ENCODE measurements at regions not wholly inside any gene's neighbourhood (a gene's known extent, or its start where the extent isn't known, plus 50 kb on each side); places are given as distances from the start of the nearest gene placed in this dataset.
A peak's percentile ranks its signal among the peaks of the same experiment; 100 is the strongest.

DNA sequence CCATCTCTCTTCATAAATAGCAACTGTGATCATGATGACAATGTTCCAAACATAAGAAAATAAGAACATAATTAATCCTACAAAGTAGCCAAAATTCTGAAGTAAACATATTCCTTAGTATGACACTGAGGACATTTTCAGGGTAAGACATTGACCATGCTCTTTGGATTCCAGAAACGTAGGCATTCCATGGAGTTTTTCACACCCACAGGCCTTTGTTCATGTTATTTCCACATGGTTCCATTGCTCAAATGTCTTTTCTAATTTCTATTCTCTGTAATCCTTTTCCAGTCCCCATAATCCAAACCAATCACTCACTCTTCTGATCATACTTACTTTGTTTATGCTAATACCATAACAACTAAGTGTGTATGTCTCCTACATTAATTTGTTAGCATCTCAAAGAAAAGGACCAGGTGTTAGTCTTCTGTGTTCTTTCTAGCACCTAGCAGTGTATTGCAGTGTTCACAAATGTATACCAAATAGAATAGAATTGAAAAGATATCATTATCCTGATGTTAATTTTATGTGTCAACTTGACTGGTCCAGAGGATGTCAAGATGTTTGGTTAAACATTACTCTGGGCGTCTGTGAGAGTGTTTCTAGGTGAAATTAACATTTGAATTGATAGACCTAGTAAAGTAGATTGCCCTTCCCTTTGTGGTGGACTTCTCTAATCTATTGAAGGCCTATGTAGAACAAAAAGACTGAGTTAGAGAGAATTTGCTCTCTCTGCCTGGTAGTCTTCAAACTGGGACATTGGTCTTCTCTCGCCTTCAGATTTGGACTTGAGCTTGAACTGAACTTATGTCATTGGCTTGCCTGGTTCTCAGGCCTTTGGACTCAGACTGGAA lies 516.6 kb downstream of the PTPRC start:
- no peaks in the 10 kb centered on the region for H3K27me3 Mint-ChIP-seq
- no peaks in the 10 kb centered on the region for H3K4me1 Mint-ChIP-seq
- no peaks in the 10 kb centered on the region for H3K9me3 Mint-ChIP-seq
- DNase-seq (ENCODE audit: low spot score in 2 of 2) = no peak
- ATAC-seq (replicated peaks; ENCODE audit: extremely low read depth, poor library complexity, severe bottlenecking) = no peak
- no peak overlapping the region for H3K4me3 Mint-ChIP-seq
- no peak overlapping the region for H3K27ac Mint-ChIP-seq (ENCODE audit: low read depth)
- no peaks in the 10 kb centered on the region for H3K36me3 Mint-ChIP-seq (ENCODE audit: insufficient read depth)

DNA sequence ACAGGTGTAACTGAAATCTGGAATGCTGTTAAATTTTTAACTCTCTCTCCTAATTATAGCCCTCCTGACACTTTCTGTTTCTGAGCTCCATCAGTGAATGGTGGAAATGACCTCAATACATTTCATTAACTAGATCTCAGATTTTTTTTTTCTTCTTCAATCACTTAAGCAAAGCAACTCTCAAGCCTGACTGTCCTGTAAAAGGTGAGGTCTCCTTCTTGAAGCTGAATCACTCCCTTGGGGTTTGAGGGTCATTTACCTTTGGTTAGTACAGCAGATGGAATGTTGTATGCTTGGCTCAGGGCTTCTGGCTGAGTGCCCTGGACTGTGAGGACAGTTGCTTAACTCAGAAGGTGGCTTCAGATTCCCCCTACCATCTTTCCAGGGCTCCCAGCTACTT lies 518.7 kb downstream of the PTPRC start:
- ATAC-seq (replicated peaks; ENCODE audit: extremely low read depth, poor library complexity, severe bottlenecking) (no peak), DNase-seq (ENCODE audit: low spot score in 2 of 2) (no peak)
- Mint-ChIP-seq H3K9me3 (no peaks in the 10 kb centered on the region), H3K4me3 (no peak overlapping the region), H3K36me3 (ENCODE audit: insufficient read depth) (no peaks in the 10 kb centered on the region), H3K27me3 (no peaks in the 10 kb centered on the region), H3K27ac (ENCODE audit: low read depth) (no peak overlapping the region), H3K4me1 (peaks cover 6% of the 10 kb centered on the region)

DNA sequence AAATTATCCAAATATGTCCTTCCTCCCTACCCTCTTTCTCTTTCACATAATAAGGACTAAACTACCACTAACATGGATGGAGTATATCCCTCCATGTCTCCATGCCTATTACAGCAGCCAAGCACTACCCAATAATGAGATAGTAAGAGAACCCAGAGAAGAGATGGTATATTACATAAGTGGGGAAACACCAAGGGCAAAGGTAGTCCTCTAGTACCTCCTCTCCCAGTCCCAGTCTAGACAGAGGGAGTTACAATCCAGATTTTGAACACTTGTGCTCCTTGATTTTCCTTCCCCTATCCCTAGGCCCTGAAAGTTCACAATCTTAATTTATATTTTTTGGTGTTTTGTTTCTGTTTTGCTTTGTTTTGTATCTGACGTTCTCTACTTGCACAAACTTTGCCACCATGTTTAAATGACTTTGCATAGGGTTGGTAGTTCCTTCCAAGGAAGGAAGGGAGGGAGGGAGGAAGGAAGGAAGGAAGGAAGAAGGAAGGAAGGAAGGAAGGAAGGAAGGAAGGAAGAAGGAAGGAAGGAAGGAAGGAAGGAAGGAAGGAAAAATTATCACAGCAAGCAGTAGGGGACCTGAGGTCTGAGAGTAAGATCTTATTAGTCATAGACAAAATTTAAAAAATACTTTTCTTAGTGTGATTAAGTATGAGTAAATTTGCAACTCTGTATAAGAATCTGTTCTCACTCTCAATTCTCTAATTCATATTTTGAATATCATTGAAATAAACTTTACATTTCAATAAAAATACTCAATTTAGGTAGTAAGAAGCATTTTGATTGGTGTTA lies 521.9 kb downstream of the PTPRC start:
- Mint-ChIP-seq H3K4me3 (no peak overlapping the region), H3K27me3 (no peaks in the 10 kb centered on the region), H3K27ac (ENCODE audit: low read depth) (no peak overlapping the region), H3K9me3 (no peaks in the 10 kb centered on the region), H3K36me3 (ENCODE audit: insufficient read depth) (no peaks in the 10 kb centered on the region), H3K4me1 (peaks cover 13% of the 10 kb centered on the region)
- no peak for DNase-seq (ENCODE audit: low spot score in 2 of 2)
- ATAC-seq (replicated peaks; ENCODE audit: extremely low read depth, poor library complexity, severe bottlenecking) = no peak

DNA sequence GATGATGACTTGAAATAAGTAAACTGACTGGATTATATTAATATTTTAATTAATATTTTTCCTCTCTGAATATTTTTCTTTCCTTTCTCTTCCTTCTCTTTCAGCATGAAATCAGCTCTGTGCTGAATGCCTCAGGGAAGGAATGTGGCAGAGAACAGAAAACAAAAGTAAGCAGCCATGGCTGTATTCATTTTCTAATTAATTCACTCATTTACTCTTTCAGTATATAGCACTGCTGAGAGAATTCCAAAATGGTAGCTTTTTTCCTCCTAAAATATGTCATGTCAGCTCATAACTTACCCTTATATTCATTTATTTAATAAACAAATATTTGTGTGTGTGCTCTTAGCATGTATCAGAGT lies 522.5 kb downstream of the PTPRC start:
- DNase-seq (ENCODE audit: low spot score in 2 of 2) (no peak), ATAC-seq (replicated peaks; ENCODE audit: extremely low read depth, poor library complexity, severe bottlenecking) (no peak)
- Mint-ChIP-seq H3K27ac (ENCODE audit: low read depth) (no peak overlapping the region), H3K4me1 (peaks cover 13% of the 10 kb centered on the region), H3K9me3 (no peaks in the 10 kb centered on the region), H3K27me3 (no peaks in the 10 kb centered on the region), H3K4me3 (no peak overlapping the region), H3K36me3 (ENCODE audit: insufficient read depth) (no peaks in the 10 kb centered on the region)

DNA sequence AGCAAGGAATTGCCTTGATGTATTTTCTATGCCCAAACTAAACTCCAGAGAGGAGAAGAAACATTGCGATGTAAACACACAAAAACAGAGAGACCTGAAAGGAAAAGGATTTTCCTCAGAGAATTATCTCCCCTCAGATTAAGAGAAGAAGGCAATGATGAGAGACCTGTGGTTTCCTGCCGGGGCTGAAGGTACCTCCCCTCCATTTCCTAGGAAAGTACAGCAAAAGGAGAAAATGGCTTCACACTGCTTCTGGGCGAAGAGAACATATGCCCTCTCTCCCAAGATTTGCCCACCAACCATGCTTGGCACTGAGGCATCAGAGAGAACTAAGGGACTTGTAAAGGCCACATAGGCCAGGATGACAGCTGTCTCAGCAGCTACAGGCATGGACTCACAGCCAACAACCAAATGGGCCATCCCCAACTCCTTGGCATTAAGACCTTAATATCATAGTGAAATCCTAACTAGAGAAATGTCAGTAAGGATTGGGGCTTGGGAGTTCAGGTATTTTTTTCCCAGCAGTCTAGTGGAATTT lies 523.0 kb downstream of the PTPRC start:
- Mint-ChIP-seq H3K4me1 (peaks cover 13% of the 10 kb centered on the region), H3K27me3 (no peaks in the 10 kb centered on the region), H3K9me3 (no peaks in the 10 kb centered on the region), H3K4me3 (no peak overlapping the region), H3K36me3 (ENCODE audit: insufficient read depth) (no peaks in the 10 kb centered on the region), H3K27ac (ENCODE audit: low read depth) (no peak overlapping the region)
- ATAC-seq (replicated peaks; ENCODE audit: extremely low read depth, poor library complexity, severe bottlenecking) (no peak), DNase-seq (ENCODE audit: low spot score in 2 of 2) (no peak)

DNA sequence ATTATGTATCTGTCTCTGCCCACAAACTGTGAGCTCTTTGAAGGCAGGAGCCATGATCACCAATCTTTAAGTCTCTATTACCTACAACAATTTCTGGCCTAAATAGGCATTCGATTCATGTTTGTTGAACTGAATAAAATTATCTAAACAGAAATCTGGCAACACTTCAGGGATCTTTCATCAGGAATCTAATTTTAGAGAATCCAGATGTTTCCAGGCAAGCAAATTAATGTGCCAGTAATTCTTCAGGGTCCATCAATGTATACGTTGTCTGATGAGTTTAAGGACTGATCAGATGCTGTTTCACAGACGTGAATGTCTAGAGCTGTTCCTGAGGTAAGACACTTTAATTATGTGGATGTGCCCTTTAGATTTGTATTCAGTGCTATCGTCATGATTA lies 524.4 kb downstream of the PTPRC start:
- DNase-seq (ENCODE audit: low spot score in 2 of 2) (no peak), ATAC-seq (replicated peaks; ENCODE audit: extremely low read depth, poor library complexity, severe bottlenecking) (no peak)
- no peaks in the 10 kb centered on the region for H3K36me3 Mint-ChIP-seq (ENCODE audit: insufficient read depth)
- no peak overlapping the region for H3K27ac Mint-ChIP-seq (ENCODE audit: low read depth)
- H3K9me3 Mint-ChIP-seq = no peaks in the 10 kb centered on the region
- no peaks in the 10 kb centered on the region for H3K27me3 Mint-ChIP-seq
- peaks cover 14% of the 10 kb centered on the region for H3K4me1 Mint-ChIP-seq
- H3K4me3 Mint-ChIP-seq = no peak overlapping the region

DNA sequence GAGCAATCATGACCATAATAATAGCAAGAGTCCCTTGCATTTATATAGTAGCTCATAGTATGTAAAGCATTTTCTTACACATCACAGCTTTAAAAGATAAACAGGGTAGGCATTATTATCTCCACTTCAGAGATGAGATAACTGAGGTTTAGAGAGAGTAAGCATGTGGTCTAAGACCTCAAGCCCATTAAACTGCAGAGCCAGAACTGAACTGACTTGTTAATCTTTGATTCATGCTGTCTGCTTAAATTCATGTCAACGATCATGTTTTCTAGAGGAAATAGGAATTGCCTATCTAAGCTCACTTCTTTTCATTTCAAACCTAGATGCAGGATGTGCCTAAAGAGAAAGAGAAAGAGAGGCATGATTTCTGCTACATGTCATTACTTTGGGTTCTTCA lies 524.8 kb downstream of the PTPRC start:
- Mint-ChIP-seq H3K27me3 (no peaks in the 10 kb centered on the region), H3K9me3 (no peaks in the 10 kb centered on the region), H3K36me3 (ENCODE audit: insufficient read depth) (no peaks in the 10 kb centered on the region), H3K4me3 (no peak overlapping the region), H3K4me1 (peaks cover 18% of the 10 kb centered on the region), H3K27ac (ENCODE audit: low read depth) (no peak overlapping the region)
- DNase-seq (ENCODE audit: low spot score in 2 of 2) (no peak), ATAC-seq (replicated peaks; ENCODE audit: extremely low read depth, poor library complexity, severe bottlenecking) (peak; percentile 24)

DNA sequence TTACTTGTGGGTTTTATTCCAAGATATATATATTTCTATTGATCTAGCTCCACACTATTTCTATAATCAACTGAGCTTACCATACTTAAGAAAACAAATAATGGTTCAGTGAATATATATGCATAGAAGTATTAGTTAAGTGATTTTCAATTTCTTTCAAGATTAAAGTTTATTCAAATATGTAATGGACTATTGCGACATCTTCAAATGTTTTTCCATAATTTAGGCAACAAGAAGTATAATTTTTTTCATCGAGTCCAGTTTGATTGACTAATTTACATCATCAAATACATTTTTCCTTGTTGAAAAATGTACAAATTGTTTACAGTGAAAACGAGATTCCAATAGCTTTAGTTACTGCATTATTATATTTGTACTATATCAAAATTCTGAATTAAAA lies 528.6 kb downstream of the PTPRC start:
- Mint-ChIP-seq H3K27me3 (no peaks in the 10 kb centered on the region), H3K9me3 (no peaks in the 10 kb centered on the region), H3K36me3 (ENCODE audit: insufficient read depth) (peaks cover 3% of the 10 kb centered on the region), H3K27ac (ENCODE audit: low read depth) (no peak overlapping the region), H3K4me3 (no peak overlapping the region), H3K4me1 (peaks cover 44% of the 10 kb centered on the region)
- no peak for ATAC-seq (replicated peaks; ENCODE audit: extremely low read depth, poor library complexity, severe bottlenecking)
- no peak for DNase-seq (ENCODE audit: low spot score in 2 of 2)

DNA sequence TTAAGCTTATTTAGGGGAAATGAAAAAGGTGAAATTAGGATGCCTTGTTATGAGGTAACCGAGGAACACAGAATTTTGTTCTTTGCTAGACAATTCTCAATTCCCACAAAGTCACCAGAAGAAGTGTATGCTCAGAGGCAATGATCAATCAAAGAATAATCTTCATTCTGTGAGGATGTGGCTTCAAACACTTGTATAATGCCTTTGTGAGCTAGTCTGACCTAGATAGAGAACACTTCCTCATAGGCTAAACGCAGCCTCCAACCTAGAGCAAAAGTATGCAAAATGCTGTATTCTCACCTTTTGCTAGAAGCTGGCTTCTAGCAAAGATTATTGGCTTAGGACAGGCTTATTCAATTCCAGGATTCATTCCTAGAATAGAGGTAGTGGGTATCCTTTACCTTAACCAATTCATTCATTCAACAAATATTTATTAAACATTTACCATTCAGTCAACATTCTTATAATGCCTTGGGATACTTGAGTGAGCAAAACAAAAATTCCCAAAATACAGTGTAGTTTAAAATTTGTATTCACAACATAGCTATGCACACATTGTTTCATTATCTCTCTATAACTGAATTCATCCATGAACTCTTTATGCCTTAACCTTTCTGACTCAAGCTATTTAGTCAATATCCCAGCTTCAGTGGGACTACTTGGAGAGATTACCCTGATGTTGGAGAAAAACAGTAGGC lies 530.2 kb downstream of the PTPRC start:
- H3K9me3 Mint-ChIP-seq = no peaks in the 10 kb centered on the region
- H3K27me3 Mint-ChIP-seq = no peaks in the 10 kb centered on the region
- peaks cover 3% of the 10 kb centered on the region for H3K36me3 Mint-ChIP-seq (ENCODE audit: insufficient read depth)
- peaks cover 52% of the 10 kb centered on the region for H3K4me1 Mint-ChIP-seq
- DNase-seq (ENCODE audit: low spot score in 2 of 2) (no peak), ATAC-seq (replicated peaks; ENCODE audit: extremely low read depth, poor library complexity, severe bottlenecking) (peak; percentile 42)
- H3K4me3 Mint-ChIP-seq = peak overlapping the region; percentile 17
- H3K27ac Mint-ChIP-seq (ENCODE audit: low read depth) = peak overlapping the region; percentile 42

DNA sequence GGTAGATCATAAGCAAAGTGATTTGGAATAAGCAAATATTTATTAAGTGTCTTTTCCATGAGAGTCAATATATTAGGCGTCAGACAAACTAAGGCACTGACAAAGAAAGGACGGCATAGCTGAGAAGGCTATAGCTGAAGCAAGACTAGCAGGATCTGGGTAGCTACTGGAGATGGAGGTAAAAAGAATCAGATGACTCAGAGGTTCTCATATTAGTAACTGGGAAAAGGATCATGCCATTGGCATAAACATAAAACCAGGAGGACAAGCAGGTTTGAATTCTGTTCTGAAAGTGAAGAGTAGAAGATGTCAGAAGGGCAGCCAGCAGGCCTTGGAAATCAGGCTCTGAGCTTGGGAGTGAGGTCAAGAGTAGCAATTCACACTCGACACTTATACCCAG lies 531.9 kb downstream of the PTPRC start:
- no peak for ATAC-seq (replicated peaks; ENCODE audit: extremely low read depth, poor library complexity, severe bottlenecking)
- Mint-ChIP-seq H3K36me3 (ENCODE audit: insufficient read depth) (peaks cover 3% of the 10 kb centered on the region), H3K9me3 (no peaks in the 10 kb centered on the region), H3K27me3 (no peaks in the 10 kb centered on the region), H3K27ac (ENCODE audit: low read depth) (peak overlapping the region; percentile 35), H3K4me3 (no peak overlapping the region), H3K4me1 (peaks cover 63% of the 10 kb centered on the region)
- DNase-seq (ENCODE audit: low spot score in 2 of 2) = no peak

DNA sequence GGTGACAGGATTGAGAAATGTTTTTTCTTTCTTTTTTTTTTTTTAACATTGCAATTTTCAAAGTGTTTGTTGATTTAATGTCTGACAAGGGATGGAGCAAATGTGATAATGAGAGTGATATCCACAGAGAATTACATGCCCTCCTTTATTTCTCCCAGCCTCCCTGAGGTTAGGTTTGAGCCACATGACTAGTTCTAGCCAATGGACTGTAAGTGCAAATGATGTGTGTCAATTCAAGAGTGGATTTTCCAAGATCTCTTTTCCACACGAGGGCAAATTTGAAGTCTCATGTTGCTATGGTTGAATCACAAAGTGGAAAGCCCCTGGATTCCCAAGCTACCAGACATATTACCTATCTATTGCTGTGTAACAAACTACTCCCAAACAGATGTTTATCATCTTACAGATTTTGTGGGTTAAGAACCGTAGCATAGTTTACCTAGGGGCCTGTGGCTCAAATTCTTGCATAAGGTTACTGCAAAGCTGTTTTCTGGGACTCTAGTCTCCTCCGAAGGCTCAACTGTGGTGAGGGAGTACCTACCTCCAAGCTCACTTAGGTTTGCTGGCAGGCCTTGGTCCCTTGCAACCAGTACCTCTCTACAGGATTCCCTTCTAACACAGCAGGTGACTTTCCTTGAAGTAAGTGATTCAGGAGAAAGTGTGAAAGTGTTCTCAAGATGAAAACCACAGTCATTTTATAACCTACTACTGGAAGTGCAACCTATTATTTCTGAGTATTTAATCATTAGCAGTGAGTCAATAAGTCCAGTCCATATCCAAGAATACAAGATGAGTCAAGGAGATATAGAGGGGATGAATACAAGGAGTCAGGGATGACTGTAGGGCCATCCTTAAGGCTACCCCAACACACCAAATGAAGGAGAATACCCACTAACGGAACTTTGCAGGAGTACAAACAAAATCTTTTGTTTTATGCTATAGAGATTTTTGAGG lies 533.6 kb downstream of the PTPRC start:
- no peaks in the 10 kb centered on the region for H3K27me3 Mint-ChIP-seq
- ATAC-seq (replicated peaks; ENCODE audit: extremely low read depth, poor library complexity, severe bottlenecking) = no peak
- H3K9me3 Mint-ChIP-seq = no peaks in the 10 kb centered on the region
- H3K36me3 Mint-ChIP-seq (ENCODE audit: insufficient read depth) = peaks cover 3% of the 10 kb centered on the region
- peak overlapping the region; percentile 79 for H3K27ac Mint-ChIP-seq (ENCODE audit: low read depth)
- H3K4me3 Mint-ChIP-seq = no peak overlapping the region
- no peak for DNase-seq (ENCODE audit: low spot score in 2 of 2)
- H3K4me1 Mint-ChIP-seq = peaks cover 63% of the 10 kb centered on the region

DNA sequence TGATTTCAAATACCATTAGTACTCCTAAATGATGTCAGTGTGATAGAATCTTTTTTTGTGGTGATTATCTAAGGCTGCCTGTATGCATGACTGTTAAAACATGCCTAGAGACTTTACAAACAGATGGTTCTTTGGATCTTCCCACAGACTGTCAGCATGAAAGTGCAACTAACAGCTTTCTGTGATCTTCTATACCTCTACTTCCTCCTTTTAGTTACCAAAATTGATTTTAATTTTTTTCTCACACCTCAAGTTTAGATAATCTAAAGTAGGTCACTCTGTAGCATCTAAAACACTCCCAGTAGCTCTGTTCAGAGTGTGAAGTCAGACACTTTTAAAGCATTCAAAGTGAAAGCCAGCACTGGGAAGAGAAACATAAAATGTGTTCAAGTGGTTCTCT lies 534.5 kb downstream of the PTPRC start:
- H3K27me3 Mint-ChIP-seq = no peaks in the 10 kb centered on the region
- peak overlapping the region; percentile 79 for H3K27ac Mint-ChIP-seq (ENCODE audit: low read depth)
- no peaks in the 10 kb centered on the region for H3K9me3 Mint-ChIP-seq
- peak in 1 of 2 donors; percentile 29 for DNase-seq (ENCODE audit: low spot score in 2 of 2)
- no peak overlapping the region for H3K4me3 Mint-ChIP-seq
- peak; percentile 92 for ATAC-seq (replicated peaks; ENCODE audit: extremely low read depth, poor library complexity, severe bottlenecking)
- peaks cover 61% of the 10 kb centered on the region for H3K4me1 Mint-ChIP-seq
- peaks cover 6% of the 10 kb centered on the region for H3K36me3 Mint-ChIP-seq (ENCODE audit: insufficient read depth)
